Amniotic stem cell (primary cell): ENCODE measurements at regions not wholly inside any gene's neighbourhood (a gene's known extent, or its start where the extent isn't known, plus 50 kb on each side); places are given as distances from the start of the nearest gene placed in this dataset.

Source experiments
- DNase-seq: peaks from one replicate; lab custom pipeline; 2025; lab: John Stamatoyannopoulos, UW

DNA sequence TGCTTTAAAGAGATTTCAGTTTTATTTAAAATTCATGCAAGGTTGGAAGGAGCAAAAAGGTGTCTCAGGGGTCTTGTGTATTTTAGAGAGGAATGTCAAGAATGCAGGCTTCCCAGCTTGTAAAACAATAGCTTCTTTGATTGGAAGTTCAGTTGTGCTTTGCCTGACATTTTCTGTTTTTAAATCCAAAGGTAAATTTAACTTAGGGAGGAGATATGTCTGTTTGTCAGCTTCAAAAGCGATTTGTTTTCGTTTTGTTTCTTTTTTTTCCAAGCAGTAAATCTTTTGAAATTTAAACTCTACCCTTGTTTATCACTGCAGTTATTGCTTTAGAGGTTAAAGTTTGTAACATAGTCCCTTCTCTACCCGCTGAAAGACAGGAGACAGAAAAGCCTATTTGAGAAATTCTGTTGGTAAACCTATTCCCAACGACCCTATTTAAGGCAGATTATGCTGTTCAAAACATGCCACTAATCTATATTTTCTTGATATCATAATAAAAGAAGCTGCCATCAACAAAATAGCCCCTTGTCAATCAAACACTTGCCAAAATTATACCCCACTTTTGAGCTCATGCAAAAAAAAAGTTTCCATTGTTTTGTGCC, 639.6 kb downstream of the IRS1 start:
- DNase-seq = no peak

DNA sequence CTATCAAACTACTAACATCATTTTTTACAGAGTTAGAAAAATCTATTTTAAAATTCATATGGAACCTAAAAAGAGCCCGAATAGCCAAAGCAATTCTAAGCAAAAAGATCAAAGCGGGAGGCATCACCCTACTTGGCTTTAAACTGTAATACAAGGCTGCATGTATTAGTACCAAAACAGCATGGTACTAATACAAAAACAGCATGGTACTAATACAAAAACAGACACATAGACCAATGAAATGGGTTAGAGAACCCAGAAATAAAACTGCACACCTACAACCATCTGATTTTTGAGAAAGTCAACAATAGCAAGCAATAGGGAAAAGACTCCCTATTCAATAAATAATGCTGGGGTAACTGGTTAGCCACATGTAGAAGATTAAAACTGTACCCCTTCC, 640.7 kb downstream of the IRS1 start:
- DNase-seq = no peak

DNA sequence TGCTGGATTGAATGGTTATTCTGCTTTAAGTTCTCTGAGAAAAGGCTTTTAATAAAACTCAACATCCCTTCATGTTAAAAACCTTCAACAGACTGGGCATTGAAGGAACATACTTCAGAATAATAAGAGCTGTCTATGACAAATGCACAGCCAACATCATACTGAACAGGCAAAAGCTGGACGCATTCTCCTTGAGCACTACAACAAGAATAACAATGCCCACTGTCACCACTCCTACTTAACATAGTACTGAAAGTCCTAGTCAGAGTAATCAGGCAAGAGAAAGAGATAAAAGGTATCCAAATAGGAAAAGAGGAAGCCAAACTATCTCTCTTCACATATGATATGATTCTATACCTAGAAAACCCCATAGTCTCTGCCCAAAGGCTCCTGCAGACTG, 641.4 kb downstream of the IRS1 start:
- DNase-seq = no peak

DNA sequence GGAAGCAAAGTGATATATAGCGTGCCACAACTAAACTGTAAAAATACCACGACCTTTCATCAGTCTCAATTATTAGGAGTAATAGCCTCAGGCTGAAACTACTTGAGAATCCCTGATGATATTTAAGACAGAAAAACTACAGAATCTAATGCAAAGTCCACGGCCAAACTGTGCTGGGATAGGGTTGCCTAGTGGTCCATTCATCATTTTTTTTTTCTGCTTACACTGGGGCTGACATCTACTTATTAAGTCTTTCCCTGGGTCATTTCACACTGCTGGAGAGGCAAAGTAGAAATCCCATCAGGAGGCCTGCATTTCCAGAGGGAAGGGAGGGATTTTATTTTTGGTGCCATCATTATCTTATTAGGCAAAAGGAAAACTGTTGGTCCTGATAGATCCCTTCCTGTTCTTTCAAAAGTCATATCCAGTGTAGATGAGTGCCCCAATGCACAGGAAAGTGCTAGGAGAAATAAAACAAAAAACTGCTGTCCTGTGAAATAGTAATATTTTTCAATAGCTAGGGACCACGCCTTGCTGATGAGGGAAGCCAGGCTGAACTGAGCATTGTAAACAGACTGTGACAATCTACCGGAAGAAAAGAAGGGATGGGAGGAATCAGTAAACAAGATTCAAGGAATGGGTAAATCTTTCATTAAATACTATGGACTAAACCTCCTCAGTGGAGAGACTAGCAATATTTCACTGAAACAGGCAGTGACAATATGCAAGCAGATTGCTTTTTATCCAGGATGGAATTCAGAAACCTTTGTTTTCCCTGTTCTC, 644.3 kb downstream of the IRS1 start:
- DNase-seq = no peak

DNA sequence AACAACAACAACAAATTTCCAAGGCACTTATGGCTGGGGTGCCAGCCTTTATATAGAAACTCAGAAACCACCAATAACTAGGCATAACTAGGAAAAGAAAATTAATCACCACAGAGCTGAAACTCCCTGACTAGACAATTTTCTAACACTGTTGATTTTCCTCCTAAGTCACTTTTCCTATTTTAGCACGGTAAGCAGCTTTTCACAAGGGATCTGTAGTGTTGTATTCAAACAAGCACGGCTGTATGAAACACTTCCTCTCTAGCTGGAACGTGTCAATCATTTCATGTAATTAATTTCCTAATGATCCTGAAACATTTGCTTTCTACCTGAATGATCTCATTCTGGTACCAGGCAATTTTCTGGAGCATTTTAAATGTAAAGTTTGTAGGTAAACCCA, 645.0 kb downstream of the IRS1 start:
- no peak for DNase-seq

DNA sequence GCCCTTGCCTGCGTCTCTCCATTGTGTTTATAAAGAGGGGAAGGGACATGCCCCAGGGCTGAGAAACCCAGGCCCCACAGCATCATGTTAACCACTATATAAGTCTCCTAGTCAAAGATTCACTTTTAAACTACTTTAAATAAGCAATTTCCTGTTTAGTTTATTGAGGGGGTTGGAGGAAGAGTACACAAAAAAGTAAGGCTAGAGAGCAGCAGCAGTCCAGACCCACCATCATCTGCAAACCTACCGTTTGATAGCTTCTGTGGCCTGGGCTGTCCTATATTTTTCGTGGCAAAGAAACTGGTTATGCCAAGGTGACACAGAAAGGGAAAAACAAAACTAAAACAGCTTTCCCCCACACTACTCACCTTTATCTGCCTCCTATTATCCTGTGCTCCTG, 646.1 kb downstream of the IRS1 start:
- DNase-seq = no peak

DNA sequence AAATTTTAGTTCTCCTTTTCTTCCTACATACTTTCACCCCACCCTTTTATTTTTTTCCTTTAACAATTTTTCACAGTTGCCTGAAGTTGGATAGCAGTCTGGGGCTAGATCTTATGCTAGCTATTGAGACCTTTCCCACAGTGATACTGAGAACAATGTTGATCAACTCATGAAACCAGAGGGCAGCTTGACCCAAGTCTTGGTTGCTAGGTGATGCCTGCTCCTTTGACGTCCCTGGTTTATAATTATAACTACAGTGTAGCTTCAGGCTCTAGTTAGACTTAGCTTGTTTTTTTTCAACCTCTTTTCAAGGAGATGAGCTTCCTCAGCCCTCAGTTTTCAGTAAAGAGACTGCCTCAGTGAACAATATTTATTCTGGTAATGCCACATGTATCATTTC, 648.5 kb downstream of the IRS1 start:
- no peak for DNase-seq

DNA sequence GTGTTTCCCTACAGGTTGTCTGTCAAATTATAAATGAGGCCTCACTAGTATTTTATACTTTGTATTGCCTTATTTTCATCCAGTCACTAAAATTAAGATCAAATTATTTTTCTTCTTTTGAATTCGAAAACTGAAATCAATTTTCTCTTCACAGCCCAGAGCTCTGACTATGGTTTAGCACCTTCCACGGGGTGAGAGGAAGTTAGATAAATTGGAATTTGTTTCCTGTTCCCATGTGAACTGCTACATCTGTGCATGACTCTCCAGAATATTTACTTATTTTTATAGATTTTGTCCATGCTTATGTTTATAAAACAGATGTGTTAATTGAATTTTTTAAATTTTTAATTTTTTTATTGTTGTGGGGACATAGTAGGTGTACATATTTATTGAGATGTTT, 656.5 kb downstream of the IRS1 start:
- no peak for DNase-seq

DNA sequence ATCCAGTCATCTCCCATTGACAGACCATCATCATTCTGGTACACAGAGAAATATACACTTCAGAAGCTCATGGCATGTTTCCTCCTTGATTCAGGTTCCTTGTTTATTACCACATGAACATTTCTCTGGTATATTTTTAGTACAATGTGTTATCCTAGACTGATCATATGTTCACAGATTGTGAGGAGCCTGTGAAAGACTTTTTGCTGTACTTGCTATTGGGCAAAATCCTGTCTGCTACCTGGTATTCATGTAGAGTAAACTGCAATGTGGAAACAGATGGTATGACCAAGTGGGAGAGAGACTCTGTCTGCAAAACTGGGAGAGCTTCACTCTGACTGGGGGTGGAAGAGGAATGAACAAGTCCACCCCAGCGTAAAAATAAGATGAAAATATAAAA, 657.2 kb downstream of the IRS1 start:
- DNase-seq = no peak

DNA sequence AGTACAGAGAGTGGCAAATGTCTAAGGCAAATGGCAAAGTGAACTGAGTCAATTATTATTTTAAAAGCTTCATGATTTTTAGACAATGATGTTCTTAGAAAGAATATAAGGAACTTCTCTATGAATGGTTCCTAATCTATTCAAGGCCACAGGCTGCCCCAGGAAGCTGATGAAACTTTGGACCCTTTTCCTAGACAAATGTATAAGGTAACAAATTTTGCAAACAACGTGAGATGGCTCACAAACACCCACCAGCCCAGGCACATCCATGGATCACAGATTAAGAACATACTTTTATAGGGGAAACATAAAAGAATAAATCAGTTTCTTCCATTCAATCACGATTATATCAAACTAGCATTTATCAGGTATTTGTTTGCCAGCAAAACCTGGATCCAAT, 659.0 kb downstream of the IRS1 start:
- no peak for DNase-seq

DNA sequence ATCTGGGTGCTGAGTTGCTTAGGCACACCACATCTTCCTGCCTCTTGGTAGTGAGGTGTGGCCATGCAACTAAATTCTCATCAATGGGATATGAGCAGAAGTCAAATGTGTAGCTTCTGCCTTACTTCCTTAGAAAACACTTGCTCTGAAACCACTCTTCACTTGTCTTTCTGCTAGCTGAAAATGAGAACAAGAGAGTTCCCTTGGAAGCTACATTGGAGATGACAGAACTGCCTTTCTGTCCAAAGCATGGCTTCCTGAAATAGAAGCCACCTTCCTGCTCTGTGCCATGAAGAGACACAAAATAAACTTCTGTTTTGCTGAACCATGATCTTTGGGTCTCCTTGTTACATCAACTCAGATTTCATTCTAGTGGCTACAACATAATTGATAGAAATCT, 659.9 kb downstream of the IRS1 start:
- no peak for DNase-seq

DNA sequence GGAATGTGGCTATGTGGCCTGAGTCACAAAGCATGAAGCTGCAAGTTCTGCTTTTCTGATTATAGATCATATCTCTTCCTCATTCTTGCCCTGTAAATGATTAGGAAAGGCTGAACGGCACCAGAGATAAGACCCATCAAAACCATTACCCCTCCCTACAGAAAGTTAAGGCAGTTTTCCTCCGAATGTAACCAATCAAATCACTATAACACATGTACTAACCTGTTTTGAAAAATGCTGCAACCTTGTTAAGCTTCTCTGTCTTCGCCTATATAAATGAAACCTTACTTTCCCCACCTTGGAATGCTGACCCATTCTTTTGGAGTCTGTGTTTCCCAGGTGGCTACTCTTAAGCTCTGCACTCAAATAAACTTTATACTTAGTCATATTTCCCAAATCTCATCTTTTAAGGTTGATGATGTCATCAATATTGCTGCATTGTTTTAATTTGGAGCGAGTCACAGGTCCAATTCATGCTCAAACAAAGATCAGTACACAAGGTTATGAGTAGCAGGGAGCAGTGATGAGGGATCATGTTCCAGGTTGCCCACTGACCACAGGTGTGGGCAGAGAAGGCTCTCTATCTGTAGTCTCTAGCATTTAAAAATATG, 662.3 kb downstream of the IRS1 start:
- DNase-seq = no peak

DNA sequence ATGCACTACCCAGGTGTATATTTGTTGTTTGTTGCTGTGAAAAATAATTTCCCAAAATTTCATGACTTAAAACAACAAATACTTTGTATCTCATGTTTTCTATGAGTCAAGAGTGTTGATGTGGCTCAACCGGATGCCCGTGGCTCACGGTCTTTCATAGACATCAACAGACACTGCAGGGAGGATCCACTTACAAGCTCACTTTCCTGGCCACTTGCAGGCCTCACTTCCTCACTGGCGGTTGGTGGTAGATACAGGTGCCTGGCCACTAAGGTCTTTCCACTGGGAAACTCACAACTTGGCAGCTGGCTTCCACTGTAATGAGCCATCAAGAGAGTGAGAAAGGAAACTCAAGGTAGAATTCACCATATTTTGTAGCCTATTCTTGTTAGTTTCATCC, 662.9 kb downstream of the IRS1 start:
- no peak for DNase-seq

DNA sequence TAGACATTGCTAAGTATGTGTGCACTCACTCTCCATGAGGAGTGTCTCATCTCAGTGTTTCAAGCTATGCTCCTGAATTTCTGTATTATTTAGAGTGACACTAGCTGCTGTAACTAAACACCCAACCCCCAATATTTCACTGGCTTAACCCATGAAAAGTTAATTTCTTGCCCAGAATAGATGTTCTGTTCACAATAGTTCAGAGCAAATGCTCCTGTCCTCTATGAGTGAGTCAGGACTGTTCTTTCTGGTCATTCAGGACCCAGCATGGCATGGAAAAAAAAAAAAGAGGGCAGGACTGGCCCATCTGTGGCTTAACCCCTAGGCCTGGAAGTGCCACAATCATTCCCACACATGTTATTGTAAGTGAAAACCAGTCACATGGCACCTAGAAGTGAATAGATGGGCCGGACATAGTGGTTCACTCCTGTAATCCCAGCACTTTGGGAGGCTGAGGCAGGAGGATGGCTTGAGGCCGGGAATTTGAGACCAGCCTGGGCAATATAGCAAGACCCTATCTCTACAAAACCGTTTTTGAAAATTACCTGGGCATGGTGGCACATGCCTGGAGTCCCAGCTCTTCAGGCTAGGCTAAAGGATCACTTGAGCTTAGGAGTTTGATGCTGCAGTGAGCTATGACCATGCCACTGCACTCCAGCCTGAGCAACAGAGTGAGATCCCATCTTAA, 663.6 kb downstream of the IRS1 start:
- no peak for DNase-seq

DNA sequence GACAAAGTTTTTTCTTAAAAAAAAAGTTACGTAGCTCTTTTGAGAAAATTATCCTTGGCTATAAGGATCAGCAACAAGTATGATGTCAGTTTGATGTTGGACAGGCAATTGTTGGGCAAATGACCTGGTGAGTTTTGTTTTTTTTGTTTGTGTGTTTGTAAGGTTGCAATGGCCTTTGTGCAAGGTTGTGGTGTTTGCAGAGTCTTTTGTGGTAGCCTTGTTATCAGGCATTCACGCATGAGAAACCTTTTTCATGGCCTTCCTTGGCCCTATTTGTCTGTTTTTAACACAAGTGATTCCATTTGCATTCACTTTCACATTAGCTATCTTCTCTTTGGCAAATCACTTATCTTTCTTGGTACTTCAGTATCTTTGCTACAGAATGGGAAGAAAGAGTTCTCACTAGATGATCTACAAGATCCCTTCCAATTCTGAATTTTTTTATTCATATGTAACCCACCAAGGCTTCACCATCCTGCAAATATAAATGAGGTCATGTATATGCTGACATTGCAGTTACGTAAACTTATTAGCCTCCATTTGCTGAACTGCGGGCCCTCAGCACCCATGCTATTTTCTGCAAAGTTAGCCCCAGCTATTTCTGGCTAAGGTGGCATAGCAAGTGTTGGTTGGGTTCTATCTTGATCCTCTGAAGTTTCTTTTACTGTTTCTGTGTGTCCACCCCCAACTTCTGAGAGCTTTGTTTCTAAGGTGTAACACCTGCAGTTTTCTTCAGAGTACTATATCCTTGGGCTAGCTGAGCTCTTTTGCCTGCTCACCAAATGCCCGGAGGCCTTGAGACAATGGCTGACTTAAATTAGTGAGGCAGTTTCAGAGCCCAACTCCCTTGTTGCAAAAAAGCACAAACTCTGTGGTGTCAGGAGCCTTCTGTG, 667.1 kb downstream of the IRS1 start:
- DNase-seq = no peak

DNA sequence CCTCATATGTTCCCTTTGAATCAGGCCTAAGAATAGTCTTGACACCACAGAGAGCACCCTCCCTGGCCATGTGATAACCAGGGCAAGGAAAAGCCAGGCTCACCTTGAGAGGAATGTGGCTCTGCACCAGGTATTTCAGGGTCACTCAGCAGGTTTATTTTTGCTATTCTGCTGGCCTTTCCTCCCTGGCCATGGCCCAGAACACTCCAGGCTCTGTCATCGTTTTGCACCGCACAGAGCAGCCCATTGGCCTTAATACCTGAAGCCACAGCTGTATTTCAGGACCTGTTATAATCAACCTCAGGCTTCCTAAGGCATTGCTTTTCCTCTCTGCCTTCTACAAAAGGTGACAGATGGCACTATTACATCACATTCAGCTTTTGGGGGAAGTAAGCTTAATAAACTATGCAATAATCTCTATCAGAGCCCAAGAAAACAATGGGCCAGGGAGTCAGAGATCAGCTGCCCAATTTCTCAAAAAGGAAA, 668.3 kb downstream of the IRS1 start:
- no peak for DNase-seq

DNA sequence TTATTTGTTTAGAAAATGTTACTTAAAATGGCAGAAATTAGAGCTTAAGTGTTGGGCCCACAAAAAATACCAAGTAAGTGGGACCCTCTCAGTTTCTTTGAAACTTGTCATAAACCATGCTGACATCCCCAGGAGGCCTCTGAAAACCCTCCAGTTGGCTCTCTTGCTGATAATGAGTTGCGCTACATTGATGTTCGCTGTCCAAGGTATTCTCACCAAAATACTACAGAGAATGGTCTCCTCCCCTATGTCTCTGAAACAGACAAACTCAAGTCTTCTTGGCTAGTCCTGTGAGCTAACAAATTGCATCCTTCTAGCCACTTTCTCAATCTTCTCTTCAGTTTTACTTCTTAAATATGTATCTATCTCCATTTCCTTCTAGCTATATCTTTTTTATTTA, 669.4 kb downstream of the IRS1 start:
- DNase-seq = no peak

DNA sequence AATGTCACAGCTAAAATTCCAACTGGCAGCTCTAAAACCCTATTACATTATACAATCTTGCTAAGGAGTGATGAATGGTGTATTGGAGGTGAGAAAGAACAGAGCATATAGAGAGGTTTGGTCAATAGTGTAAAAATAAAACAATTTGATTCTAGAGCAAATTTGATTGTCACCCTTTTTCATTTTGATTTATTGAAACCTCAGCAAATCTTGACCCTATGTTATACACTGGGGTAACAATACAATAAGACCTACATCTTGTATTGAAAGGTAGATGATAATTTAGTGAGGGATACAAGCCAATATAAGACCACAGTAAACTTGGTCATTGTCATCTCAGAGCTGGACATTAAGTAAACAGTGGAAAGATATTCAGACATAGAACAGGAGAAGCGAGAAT, 671.9 kb downstream of the IRS1 start:
- DNase-seq = no peak

DNA sequence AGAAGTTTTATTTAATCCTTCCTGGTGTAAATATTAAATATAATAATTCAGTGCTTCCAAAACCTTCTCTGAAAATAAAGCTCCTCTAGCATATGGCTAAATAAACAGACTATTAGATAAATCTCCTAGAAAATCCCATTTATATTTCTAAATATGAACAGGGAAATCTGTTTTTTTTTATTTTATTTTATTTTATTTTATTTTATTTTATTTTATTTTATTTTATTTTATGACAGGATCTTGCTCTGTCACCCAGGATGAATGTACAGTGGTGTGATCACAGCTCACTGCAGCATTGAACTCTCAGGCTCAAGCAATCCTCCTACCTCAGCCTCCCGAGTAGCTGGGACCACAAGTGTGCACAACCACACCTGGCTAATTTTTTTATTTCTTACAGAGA, 673.5 kb downstream of the IRS1 start:
- DNase-seq = no peak

DNA sequence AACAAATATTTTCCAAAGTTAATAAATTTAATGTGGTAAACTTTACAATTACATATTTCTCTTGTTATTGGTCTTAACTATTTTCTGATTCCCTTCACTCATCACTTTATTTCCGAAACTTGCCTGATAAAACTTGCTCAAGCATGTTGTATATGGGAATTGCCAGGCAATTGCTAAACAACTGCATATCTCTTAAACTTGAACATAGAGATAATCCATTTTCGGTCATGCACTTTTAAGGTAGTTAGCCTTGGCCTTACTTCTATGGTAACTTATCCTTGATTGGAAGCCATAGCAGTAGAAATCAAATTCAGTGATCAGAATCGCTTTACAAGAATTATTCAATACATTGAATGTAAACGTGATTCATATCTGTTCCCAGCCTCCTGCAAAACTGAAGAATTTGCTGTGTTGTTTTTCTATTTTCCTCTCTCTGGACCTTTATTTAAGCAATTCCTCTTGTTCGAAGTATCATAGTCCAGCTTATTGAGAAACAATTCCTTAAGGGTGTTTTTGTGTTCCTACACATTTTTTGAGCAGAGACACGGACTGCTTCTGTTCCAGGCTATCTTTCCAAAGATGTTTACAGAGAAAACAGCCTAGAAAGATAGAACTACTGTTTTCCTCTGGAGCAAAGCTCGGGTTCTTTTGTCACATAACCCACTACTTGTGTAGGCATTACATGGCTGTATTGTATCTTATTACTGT, 674.3 kb downstream of the IRS1 start:
- no peak for DNase-seq

DNA sequence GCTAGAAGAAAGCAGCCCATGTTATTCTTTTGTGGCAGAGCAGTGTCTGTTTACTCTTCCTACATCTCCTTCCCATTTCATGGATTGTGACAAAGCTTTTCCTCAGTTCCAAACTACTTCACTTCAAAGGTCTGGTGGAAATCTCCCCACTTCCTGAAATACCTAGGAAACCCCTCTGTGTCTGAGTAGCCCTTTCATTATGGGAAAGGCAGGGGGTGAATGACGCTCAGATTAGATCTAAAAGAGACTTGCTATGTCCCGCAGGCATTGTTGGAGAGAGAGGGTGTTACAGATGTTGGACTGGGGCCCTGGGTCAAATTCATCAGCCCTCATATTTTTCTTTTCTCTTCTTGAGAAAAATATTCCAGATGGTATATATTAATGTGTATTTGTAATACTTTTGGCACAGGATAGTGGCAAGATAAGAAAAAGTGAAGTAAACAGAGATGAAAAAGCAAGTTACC, 675.0 kb downstream of the IRS1 start:
- no peak for DNase-seq
